ENCODE measurements at regions not wholly inside any gene's neighbourhood (a gene's known extent, or its start where the extent isn't known, plus 50 kb on each side); places are given as distances from the start of the nearest gene placed in this dataset.

DNA sequence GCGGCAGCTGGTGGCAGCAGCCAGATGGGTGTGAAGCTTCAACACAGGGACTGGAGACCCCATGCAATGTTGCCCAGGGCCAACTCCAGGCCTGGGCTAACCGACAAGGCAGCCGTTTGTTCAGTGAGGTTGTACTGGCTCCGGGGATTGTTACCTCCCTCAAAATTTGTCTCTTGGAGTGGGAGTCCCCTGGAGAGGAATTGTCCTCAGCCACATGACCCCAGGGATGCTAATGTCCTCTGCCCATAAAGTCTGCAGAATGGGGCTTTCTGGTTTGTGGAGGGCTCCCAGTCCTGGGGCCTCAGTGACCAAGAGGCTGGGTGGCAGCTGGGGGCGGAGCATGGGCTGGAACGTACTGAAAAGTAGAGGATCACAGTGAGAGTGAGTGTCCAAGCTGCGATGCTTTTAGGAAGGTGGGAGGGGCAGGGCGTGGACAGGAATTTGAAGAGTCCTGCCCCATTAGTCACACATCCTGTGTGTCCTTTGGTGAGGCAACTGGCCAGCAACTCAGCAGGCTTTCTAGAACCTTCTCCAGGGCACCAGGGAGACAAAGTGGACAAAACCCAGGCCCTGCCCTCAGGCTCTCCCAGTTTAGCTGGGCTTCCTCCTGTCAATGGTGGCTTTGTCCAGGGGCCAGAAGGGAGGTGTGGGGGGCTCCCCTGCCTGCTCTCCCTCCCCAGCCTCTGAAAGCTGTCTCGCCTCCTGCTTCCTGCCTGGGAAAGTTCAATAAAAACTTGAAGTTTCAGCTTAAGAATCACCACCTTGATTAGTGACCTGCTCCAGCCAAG lies 114.0 kb downstream of the NSG2 start:
- TF ChIP-seq POLR2A (IDR thresholded peaks at IDR 0.05; ENCODE audit: low read depth, low read length) (no peak), POLR2AphosphoS5 (IDR thresholded peaks at IDR 0.05; ENCODE audit: low read depth, low read length) (no peak), POU2F2 (IDR thresholded peaks at IDR 0.05; ENCODE audit: low read depth, low read length) (no peak), TAF1 (IDR thresholded peaks at IDR 0.05; ENCODE audit: low read depth, low read length) (no peak)

All from GM12891 (cell line).